ENCODE measurements at regions not wholly inside any gene's neighbourhood (a gene's known extent, or its start where the extent isn't known, plus 50 kb on each side); places are given as distances from the start of the nearest gene placed in this dataset.

GRCh38 chr7:130946114-130946513, 212.1 kb upstream of the KLF14 start:
- TF ChIP-seq CTCF (IDR thresholded peaks at IDR 0.05) (no peak), ELF4 (CRISPR knock-in tag; IDR thresholded peaks at IDR 0.05; ENCODE audit: low read depth) (no peak), ETV6 (CRISPR knock-in tag; IDR thresholded peaks at IDR 0.05) (no peak)

Measured in WTC11 (cell line).